A673 (cell line): ENCODE measurements at regions not wholly inside any gene's neighbourhood (a gene's known extent, or its start where the extent isn't known, plus 50 kb on each side); places are given as distances from the start of the nearest gene placed in this dataset.

Experiments used
- BruUV-seq: library from RNA; stranded (reverse); fragments of 400-500 nt; replicated peaks from 2 replicates; lab custom pipeline; 2021; lab: Mats Ljungman, UMichigan
- CTCF ChIA-PET: fragments of 300-600 bp; sonication (Branson Sonifier 250); formaldehyde crosslinking; loops from one replicate; lab custom pipeline; 2022; ENCODE audit warnings: antibody characterized with exemption; lab: Charles Lee
- POLR2A ChIA-PET: fragments of 300-600 bp; sonication (Branson Sonifier 250); formaldehyde crosslinking; loops from one replicate; lab custom pipeline; 2022; ENCODE audit warnings: antibody characterized with exemption; ENCODE audit not compliant: low non-redundant PET; lab: Charles Lee
- DNase-seq: peaks from one replicate; pipeline ENCODE4 v3.0.0-alpha.2; 2015; ENCODE audit warnings: low spot score
- H3K27ac ChIP-seq: fragments of 200-600 bp; sonication (generic); 2 replicates; pipeline ENCODE4 v1.5.1; 2016; ENCODE audit warnings: mixed run types, low read depth, mild to moderate bottlenecking, mixed read lengths, antibody characterized with exemption, low read length; ENCODE audit not compliant: poor library complexity, severe bottlenecking
- H3K27me3 ChIP-seq: fragments of 200-600 bp; sonication (generic); replicated peaks from 2 replicates; pipeline ENCODE4 v1.6.1; 2017; ENCODE audit warnings: mixed run types, low read depth, mild to moderate bottlenecking, mixed read lengths, antibody characterized with exemption, low read length; ENCODE audit not compliant: insufficient read depth, poor library complexity
- H3K36me3 ChIP-seq: fragments of 200-600 bp; sonication (generic); 2 replicates; pipeline ENCODE4 v1.6.1; 2016; ENCODE audit warnings: mixed run types, mild to moderate bottlenecking, mixed read lengths, antibody characterized with exemption, low read length; ENCODE audit not compliant: insufficient read depth, poor library complexity, severe bottlenecking
- H3K4me1 ChIP-seq: fragments of 200-600 bp; sonication (generic); 2 replicates; pipeline ENCODE4 v1.6.1; 2017; ENCODE audit warnings: mixed run types, mild to moderate bottlenecking, mixed read lengths, antibody characterized with exemption, low read length; ENCODE audit not compliant: insufficient read depth, poor library complexity, severe bottlenecking
- H3K4me3 ChIP-seq: fragments of 200-600 bp; sonication (generic); 2 replicates; pipeline ENCODE4 v1.5.1; 2016; ENCODE audit warnings: low read depth, mixed run types, mild to moderate bottlenecking, mixed read lengths, low read length; ENCODE audit not compliant: poor library complexity, severe bottlenecking
- H3K9me3 ChIP-seq: fragments of 200-600 bp; sonication (generic); 2 replicates; pipeline ENCODE4 v1.6.1; 2016; ENCODE audit warnings: mixed run types, low read depth, mild to moderate bottlenecking, mixed read lengths, antibody characterized with exemption, low read length; ENCODE audit not compliant: poor library complexity, severe bottlenecking
- EZH2 ChIP-seq: fragments of 200-600 bp; sonication (generic); IDR thresholded peaks from 2 replicates; pipeline ENCODE4 v1.6.1; 2017; ENCODE audit warnings: borderline replicate concordance, low read depth, mild to moderate bottlenecking, mixed read lengths, antibody characterized with exemption, low read length; ENCODE audit not compliant: poor library complexity, severe bottlenecking
- intact Hi-C: fragments of 100-400 bp; cut with micrococcal nuclease; formaldehyde crosslinking; loops from one replicate; pipeline ENCODE4 v1.10.0; 2022; ENCODE audit not compliant: unreplicated experiment
- TF ChIP-seq, protein P1 (sequence below): fragments of 300-800, 200-600 bp; sonication (generic); conservative IDR thresholded peaks from 2 replicates; pipeline ENCODE4 v1.5.1; 2017; ENCODE audit warnings: low read depth, mild to moderate bottlenecking, antibody characterized with exemption, low read length, moderate library complexity, mixed read lengths

DNA sequence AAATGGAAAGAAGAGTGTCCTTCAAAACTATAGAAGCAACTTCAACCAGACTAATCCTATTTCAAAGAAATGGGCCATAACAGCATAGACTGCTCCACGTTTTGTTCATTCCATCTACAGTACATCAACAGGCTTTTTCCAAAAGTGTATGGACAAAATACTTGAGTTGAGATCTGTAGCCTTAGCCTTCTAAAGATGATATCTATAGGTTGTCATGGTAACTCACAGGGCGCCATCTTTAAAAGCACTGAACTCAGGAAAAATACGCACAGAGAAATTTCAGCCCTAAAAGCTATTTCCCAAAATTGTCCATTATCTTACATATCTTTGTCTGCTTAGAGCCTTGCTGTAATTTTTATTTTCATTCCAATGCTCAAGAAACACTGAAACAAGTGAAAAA, 439.4 kb upstream of the NBEA start:
- Histone ChIP-seq H3K27ac (no peak overlapping the region), H3K27me3 (no peaks in the 10 kb centered on the region), H3K4me1 (no peaks in the 10 kb centered on the region), H3K4me3 (no peak overlapping the region), H3K36me3 (no peaks in the 10 kb centered on the region), H3K9me3 (no peaks in the 10 kb centered on the region)
- DNase-seq: no peak
- no TSS peak for BruUV-seq
- intact Hi-C loops: no loop called here
- ChIA-PET POLR2A (no interaction called here), CTCF (no interaction called here)
- TF ChIP-seq, protein P1, sequence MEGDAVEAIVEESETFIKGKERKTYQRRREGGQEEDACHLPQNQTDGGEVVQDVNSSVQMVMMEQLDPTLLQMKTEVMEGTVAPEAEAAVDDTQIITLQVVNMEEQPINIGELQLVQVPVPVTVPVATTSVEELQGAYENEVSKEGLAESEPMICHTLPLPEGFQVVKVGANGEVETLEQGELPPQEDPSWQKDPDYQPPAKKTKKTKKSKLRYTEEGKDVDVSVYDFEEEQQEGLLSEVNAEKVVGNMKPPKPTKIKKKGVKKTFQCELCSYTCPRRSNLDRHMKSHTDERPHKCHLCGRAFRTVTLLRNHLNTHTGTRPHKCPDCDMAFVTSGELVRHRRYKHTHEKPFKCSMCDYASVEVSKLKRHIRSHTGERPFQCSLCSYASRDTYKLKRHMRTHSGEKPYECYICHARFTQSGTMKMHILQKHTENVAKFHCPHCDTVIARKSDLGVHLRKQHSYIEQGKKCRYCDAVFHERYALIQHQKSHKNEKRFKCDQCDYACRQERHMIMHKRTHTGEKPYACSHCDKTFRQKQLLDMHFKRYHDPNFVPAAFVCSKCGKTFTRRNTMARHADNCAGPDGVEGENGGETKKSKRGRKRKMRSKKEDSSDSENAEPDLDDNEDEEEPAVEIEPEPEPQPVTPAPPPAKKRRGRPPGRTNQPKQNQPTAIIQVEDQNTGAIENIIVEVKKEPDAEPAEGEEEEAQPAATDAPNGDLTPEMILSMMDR: no peak
- TF ChIP-seq EZH2: no peak

DNA sequence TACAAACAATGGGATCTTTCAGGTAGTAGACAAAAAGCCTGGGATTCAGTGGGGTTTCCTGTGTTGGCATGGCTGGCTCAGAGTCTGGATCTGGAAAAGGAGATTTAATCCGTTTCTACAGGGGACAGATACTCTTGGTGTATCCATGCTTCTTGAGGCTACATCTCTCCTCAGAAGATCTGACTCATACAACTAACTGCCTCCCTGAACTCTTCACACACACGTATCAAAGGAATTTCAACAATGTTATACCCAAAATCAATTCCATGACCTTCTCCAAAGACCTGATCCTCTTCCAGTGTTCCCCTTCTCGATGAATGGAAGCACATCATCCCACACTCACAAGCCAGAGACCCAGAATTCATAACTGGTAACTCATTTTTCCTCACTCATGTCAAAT, 435.3 kb upstream of the NBEA start:
- H3K9me3 ChIP-seq: no peaks in the 10 kb centered on the region
- CTCF ChIA-PET: no interaction called here

DNA sequence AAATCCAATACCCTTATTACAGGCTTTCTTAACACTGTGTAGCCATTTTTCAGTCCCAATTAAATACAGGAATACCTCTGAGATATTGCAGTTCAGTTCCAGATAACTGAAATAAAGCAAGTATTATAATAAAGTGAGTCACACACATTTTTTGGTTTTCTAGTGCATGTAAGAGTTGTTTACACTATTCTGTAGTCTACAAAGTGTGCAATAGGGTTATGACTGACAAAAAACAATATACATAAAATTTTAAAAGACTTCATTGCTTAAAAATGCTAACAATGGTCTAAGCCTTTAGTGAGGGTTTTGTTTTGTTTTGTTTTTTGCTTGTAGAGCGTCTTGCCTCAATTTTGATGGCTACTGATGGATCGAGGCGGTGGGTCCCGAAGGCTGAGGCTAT, 434.4 kb upstream of the NBEA start:
- no TSS peak for BruUV-seq
- H3K27ac ChIP-seq: no peak overlapping the region
- TF ChIP-seq, protein P1: no peak
- TF ChIP-seq EZH2: no peak
- no peak overlapping the region for H3K4me3 ChIP-seq
- DNase-seq: no peak
- intact Hi-C loops: no loop called here
- ChIA-PET POLR2A (no interaction called here), CTCF (no interaction called here)
- H3K36me3 ChIP-seq: no peaks in the 10 kb centered on the region
- H3K27me3 ChIP-seq: no peaks in the 10 kb centered on the region
- no peaks in the 10 kb centered on the region for H3K9me3 ChIP-seq
- no peaks in the 10 kb centered on the region for H3K4me1 ChIP-seq

More for the DNA sequence above, 435.3 kb upstream of the NBEA start:
- BruUV-seq: no TSS peak
- Histone ChIP-seq H3K27me3 (no peaks in the 10 kb centered on the region), H3K4me1 (no peaks in the 10 kb centered on the region), H3K4me3 (no peak overlapping the region), H3K36me3 (no peaks in the 10 kb centered on the region), H3K27ac (no peak overlapping the region)
- intact Hi-C loops: no loop called here
- TF ChIP-seq, protein P1: no peak
- TF ChIP-seq EZH2: no peak
- DNase-seq: no peak
- POLR2A ChIA-PET: interaction anchor here (0.7 kb wide), 1 partner anchor 373 kb away, joined by 3 read pairs; no protein-coding TSS in a partner anchor
